K562 (cell line): ENCODE measurements at regions not wholly inside any gene's neighbourhood (a gene's known extent, or its start where the extent isn't known, plus 50 kb on each side); places are given as distances from the start of the nearest gene placed in this dataset.

Source experiments
- BRCA1 ChIP-seq, 2 experiments: fragments of 450-650 bp in 1 of 2; sonication (generic) in 1 of 2; formaldehyde crosslinking in 1 of 2; IDR thresholded peaks; 2 replicates each; pipeline versions ENCODE4 v1.5.0 to v1.6.1; 2017 to 2020; ENCODE audit warnings: mild to moderate bottlenecking in 1 of 2, missing genetic modification reagents in 1 of 2
- CREB3 ChIP-seq: fragments of 450-650 bp; conservative IDR thresholded peaks from 2 replicates; pipeline ENCODE4 v1.6.1; 2016; ENCODE audit warnings: missing genetic modification characterization, low read depth, mild to moderate bottlenecking, missing compliant biosample characterization, moderate library complexity
- CTCF ChIP-seq, 3 experiments: IDR thresholded peaks in 2 of 3; conservative IDR thresholded peaks in 1 of 3; 2 replicates each; pipeline ENCODE4 v1.5.1; 2011 to 2012; ENCODE audit warnings: low read length in 3 of 3, mild to moderate bottlenecking in 3 of 3, control low read depth in 2 of 3, improper control_type of control experiment in 1 of 3, inconsistent platforms in 1 of 3, low read depth in 1 of 3, mixed read lengths in 1 of 3, moderate library complexity in 1 of 3; ENCODE audit not compliant: insufficient read depth in 2 of 3
- HNRNPL ChIP-seq: fragments of 200-400 bp; formaldehyde crosslinking; IDR thresholded peaks from 2 replicates; pipeline ENCODE4 v1.6.1; 2017; ENCODE audit warnings: low read depth, mild to moderate bottlenecking, low read length
- RB1 ChIP-seq: fragments of 450-650 bp; IDR thresholded peaks from 2 replicates; pipeline ENCODE4 v1.6.1; 2017; ENCODE audit warnings: low read depth, mild to moderate bottlenecking
- ZNF274 ChIP-seq: IDR thresholded peaks from 2 replicates; pipeline ENCODE4 v1.6.1; 2011; ENCODE audit warnings: low read depth, mild to moderate bottlenecking, low read length, moderate library complexity, borderline replicate concordance

GRCh38 chr5:112012104-112012503 is 255.1 kb upstream of the NREP start:
- no peak for TF ChIP-seq CREB3 (tag)
- no peak for TF ChIP-seq ZNF274
- no peak for TF ChIP-seq HNRNPL
- no peak for TF ChIP-seq BRCA1 (IDR thresholded peaks at IDR 0.05)
- TF ChIP-seq BRCA1 (CRISPR knock-in tag; IDR thresholded peaks at IDR 0.05) = no peak
- no peak for TF ChIP-seq RB1
- no peak for TF ChIP-seq CTCF (IDR thresholded peaks at IDR 0.05 in 2 of 3, conservative IDR thresholded peaks at IDR 0.05 in 1 of 3; ENCODE audit: insufficient read depth in 2 of 3, low read depth in 1 of 3, low read length in 3 of 3)
